DND-41 (cell line): ENCODE measurements at regions not wholly inside any gene's neighbourhood (a gene's known extent, or its start where the extent isn't known, plus 50 kb on each side); places are given as distances from the start of the nearest gene placed in this dataset.

Source experiments
- ATAC-seq: fragments of 200-7000 bp; cut with Tn5 transposase; 3 replicates; pipeline ENCODE4 v1.9.1; 2021; ENCODE audit warnings: low read depth; ENCODE audit not compliant: insufficient read depth
- DNase-seq: peaks from one replicate; pipeline ENCODE4 v3.0.0-alpha.2; 2020
- H2AFZ ChIP-seq: 2 replicates; pipeline ENCODE4 v1.6.0; 2012; ENCODE audit warnings: low read depth, low read length
- H3K27ac ChIP-seq: 2 replicates; pipeline ENCODE4 v1.5.1; 2012; ENCODE audit warnings: low read length, inconsistent platforms
- H3K27me3 ChIP-seq: fragments of 200-600 bp; sonication (generic); 2 replicates; pipeline ENCODE4 v1.6.0; 2012; ENCODE audit warnings: low read length, mild to moderate bottlenecking, inconsistent platforms; ENCODE audit not compliant: insufficient read depth, poor library complexity
- H3K36me3 ChIP-seq: 2 replicates; pipeline ENCODE4 v1.5.1; 2012; ENCODE audit warnings: low read length, inconsistent platforms; ENCODE audit not compliant: insufficient read depth
- H3K4me1 ChIP-seq: 2 replicates; pipeline ENCODE4 v1.5.1; 2012; ENCODE audit warnings: mild to moderate bottlenecking, low read length; ENCODE audit not compliant: insufficient read depth
- H3K4me2 ChIP-seq: 2 replicates; pipeline ENCODE4 v1.6.0; 2012; ENCODE audit warnings: mild to moderate bottlenecking, moderate library complexity, low read length, inconsistent platforms; ENCODE audit not compliant: insufficient read depth
- H3K4me3 ChIP-seq, 2 experiments: fragments of 200-600 bp in 1 of 2; shearing (Covaris generic) in 1 of 2; 2 replicates each; pipeline ENCODE4 v1.5.1; 2012 to 2016; ENCODE audit warnings: inconsistent platforms in 2 of 2, low read length in 2 of 2, mild to moderate bottlenecking in 2 of 2, low read depth in 1 of 2, moderate library complexity in 1 of 2
- H3K79me2 ChIP-seq: 2 replicates; pipeline ENCODE4 v1.6.0; 2012; ENCODE audit warnings: low read length, inconsistent platforms; ENCODE audit not compliant: insufficient read depth
- H3K9ac ChIP-seq: 2 replicates; pipeline ENCODE4 v1.6.0; 2012; ENCODE audit warnings: low read depth, mild to moderate bottlenecking, inconsistent platforms, low read length, moderate library complexity
- H3K9me3 ChIP-seq: 2 replicates; pipeline ENCODE4 v1.5.1; 2012; ENCODE audit warnings: low read length, moderate library complexity, mild to moderate bottlenecking, inconsistent platforms; ENCODE audit not compliant: insufficient read depth, severe bottlenecking
- H4K20me1 ChIP-seq: 2 replicates; pipeline ENCODE4 v1.6.0; 2012; ENCODE audit warnings: low read length; ENCODE audit not compliant: insufficient read depth
- EZH2 ChIP-seq: IDR thresholded peaks from 3 replicates; pipeline ENCODE4 v1.6.1; 2012; ENCODE audit warnings: borderline replicate concordance, low read depth, mild to moderate bottlenecking, moderate library complexity, low read length, inconsistent platforms; ENCODE audit not compliant: severe bottlenecking
- TF ChIP-seq, protein P1 (sequence below): IDR thresholded peaks from 2 replicates; pipeline ENCODE4 v1.5.1; 2012; ENCODE audit warnings: borderline replicate concordance, low read length, moderate library complexity, mild to moderate bottlenecking; ENCODE audit not compliant: poor library complexity, severe bottlenecking; ENCODE audit errors: extremely low read depth

DNA sequence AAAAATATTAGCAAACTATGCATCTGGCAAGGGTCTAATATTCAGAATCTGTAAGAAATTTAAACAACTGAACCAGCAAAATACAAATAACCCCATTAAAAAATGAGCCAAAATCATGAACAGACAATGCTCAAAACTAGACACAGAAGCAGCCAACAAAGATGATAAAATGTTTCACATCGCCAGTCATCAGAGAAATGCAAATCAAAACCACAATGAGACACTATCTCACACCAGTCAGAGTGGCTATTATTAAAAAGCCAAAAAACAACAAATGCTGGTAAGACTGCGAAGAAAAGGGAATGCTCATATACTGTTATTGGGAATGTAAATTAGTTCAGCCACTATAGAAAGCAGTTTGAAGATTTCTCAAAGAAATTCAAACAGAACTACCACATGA is 201.3 kb upstream of the CPEB2 start:
- H3K27ac ChIP-seq: no peak overlapping the region
- H3K27me3 ChIP-seq: no peaks in the 10 kb centered on the region
- no peaks in the 10 kb centered on the region for H4K20me1 ChIP-seq
- no peak overlapping the region for H2AFZ ChIP-seq
- no peaks in the 10 kb centered on the region for H3K79me2 ChIP-seq
- H3K9ac ChIP-seq: no peak overlapping the region
- no peak for TF ChIP-seq EZH2
- TF ChIP-seq, protein P1, sequence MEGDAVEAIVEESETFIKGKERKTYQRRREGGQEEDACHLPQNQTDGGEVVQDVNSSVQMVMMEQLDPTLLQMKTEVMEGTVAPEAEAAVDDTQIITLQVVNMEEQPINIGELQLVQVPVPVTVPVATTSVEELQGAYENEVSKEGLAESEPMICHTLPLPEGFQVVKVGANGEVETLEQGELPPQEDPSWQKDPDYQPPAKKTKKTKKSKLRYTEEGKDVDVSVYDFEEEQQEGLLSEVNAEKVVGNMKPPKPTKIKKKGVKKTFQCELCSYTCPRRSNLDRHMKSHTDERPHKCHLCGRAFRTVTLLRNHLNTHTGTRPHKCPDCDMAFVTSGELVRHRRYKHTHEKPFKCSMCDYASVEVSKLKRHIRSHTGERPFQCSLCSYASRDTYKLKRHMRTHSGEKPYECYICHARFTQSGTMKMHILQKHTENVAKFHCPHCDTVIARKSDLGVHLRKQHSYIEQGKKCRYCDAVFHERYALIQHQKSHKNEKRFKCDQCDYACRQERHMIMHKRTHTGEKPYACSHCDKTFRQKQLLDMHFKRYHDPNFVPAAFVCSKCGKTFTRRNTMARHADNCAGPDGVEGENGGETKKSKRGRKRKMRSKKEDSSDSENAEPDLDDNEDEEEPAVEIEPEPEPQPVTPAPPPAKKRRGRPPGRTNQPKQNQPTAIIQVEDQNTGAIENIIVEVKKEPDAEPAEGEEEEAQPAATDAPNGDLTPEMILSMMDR: no peak
- peaks cover 6% of the 10 kb centered on the region for H3K9me3 ChIP-seq
- H3K36me3 ChIP-seq: no peaks in the 10 kb centered on the region
- H3K4me2 ChIP-seq: no peak overlapping the region
- ATAC-seq (no peak), DNase-seq (no peak)
- H3K4me3 ChIP-seq: no peak overlapping the region
- no peaks in the 10 kb centered on the region for H3K4me1 ChIP-seq

DNA sequence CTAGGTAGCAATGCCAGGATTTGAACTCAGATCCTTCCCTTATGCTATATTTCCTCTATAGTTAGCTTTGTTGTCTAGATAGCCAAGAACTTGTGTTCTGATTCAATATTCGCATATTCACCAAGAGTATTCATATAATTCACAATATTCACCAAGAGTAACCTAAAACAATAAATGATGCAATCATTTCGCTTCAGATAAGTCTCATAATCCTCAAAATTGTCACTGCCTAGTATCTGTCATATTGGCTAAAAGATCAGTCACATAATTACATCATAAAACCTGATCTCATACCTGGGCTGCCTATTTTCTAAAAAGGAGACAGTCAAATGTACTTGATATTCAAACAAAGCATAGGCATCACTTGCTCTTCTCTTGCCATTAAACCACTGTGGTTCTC is 199.7 kb upstream of the CPEB2 start:
- Histone ChIP-seq H3K9me3 (peaks cover 6% of the 10 kb centered on the region), H2AFZ (no peak overlapping the region), H3K36me3 (no peaks in the 10 kb centered on the region), H3K27me3 (no peaks in the 10 kb centered on the region), H3K4me3 (no peak overlapping the region), H3K4me2 (no peak overlapping the region), H4K20me1 (no peaks in the 10 kb centered on the region), H3K79me2 (no peaks in the 10 kb centered on the region), H3K27ac (no peak overlapping the region), H3K4me1 (no peaks in the 10 kb centered on the region), H3K9ac (no peak overlapping the region)
- DNase-seq: no peak
- ATAC-seq: no peak
- TF ChIP-seq EZH2: no peak
- TF ChIP-seq, protein P1: no peak

DNA sequence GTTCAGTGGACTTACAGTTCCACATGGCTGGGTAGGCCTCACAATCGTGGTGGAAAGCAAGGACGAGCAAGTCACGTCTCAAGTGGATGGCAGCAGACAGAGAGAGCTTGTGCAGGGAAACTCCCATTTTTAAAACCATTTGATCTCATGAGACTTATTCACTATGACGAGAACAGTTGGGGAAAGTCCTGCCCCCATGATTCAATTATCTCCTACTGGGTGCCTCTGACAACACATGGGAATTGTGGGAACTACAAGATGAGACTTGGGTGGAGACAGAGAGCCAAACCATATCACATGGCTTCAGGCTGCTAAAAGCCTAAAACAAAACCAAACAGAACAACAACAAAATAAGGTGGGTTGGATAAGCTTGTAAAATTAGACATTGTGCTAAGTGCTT is 194.4 kb upstream of the CPEB2 start:
- no peak overlapping the region for H3K4me3 ChIP-seq
- ATAC-seq (no peak), DNase-seq (no peak)
- no peak for TF ChIP-seq EZH2
- TF ChIP-seq, protein P1: no peak
- H3K9ac ChIP-seq: no peak overlapping the region
- H4K20me1 ChIP-seq: no peaks in the 10 kb centered on the region
- no peaks in the 10 kb centered on the region for H3K36me3 ChIP-seq
- no peaks in the 10 kb centered on the region for H3K9me3 ChIP-seq
- no peak overlapping the region for H3K27ac ChIP-seq
- no peak overlapping the region for H2AFZ ChIP-seq
- no peaks in the 10 kb centered on the region for H3K27me3 ChIP-seq
- H3K79me2 ChIP-seq: no peaks in the 10 kb centered on the region
- no peaks in the 10 kb centered on the region for H3K4me1 ChIP-seq
- no peak overlapping the region for H3K4me2 ChIP-seq

DNA sequence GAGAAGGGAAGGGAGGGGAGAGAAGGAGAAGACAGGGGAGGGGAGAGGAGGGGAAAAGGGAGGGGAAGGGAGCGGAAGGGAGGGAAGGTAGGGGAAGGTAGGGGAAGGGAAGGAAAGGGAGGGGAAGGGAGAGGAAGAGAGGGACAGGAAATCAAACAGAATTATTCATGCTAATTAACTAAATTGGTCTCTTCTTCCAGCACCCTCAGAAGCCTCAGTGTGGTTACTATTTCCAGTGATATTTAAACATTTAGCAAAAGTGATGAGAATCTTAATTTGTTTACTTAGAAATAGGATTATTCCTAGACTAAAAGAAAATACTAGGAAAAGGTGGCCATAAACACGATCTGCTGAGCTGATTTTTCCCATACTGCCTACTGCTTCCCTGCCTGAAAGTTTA is 193.1 kb upstream of the CPEB2 start:
- no peaks in the 10 kb centered on the region for H3K9me3 ChIP-seq
- H3K4me1 ChIP-seq: no peaks in the 10 kb centered on the region
- no peaks in the 10 kb centered on the region for H3K79me2 ChIP-seq
- H3K4me2 ChIP-seq: no peak overlapping the region
- no peaks in the 10 kb centered on the region for H3K27me3 ChIP-seq
- no peak for ATAC-seq
- no peaks in the 10 kb centered on the region for H4K20me1 ChIP-seq
- H3K36me3 ChIP-seq: no peaks in the 10 kb centered on the region
- no peak for DNase-seq
- no peak for TF ChIP-seq EZH2
- TF ChIP-seq, protein P1: no peak
- no peak overlapping the region for H3K9ac ChIP-seq
- no peak overlapping the region for H3K4me3 ChIP-seq
- H2AFZ ChIP-seq: no peak overlapping the region
- H3K27ac ChIP-seq: no peak overlapping the region
